SU-DHL-6 (cell line): ENCODE measurements at regions not wholly inside any gene's neighbourhood (a gene's known extent, or its start where the extent isn't known, plus 50 kb on each side); places are given as distances from the start of the nearest gene placed in this dataset.

Experiments
- H2AFZ ChIP-seq: fragments of 200-600 bp; sonication (generic); 2 replicates; pipeline ENCODE4 v1.6.1; 2014; ENCODE audit warnings: low read depth, mild to moderate bottlenecking, moderate library complexity, mixed read lengths, antibody characterized with exemption, low read length; ENCODE audit not compliant: severe bottlenecking
- H3F3A ChIP-seq: fragments of 200-600 bp; shearing (Covaris generic); 2 replicates; pipeline ENCODE4 v1.6.0; 2016; ENCODE audit warnings: antibody characterized with exemption, mild to moderate bottlenecking; ENCODE audit not compliant: insufficient read depth
- H3K27ac ChIP-seq: fragments of 200-600 bp; sonication (generic); 2 replicates; pipeline ENCODE4 v1.5.1; 2016; ENCODE audit warnings: low read depth, mild to moderate bottlenecking, low read length, moderate library complexity, mixed read lengths
- H3K27me3 ChIP-seq: fragments of 200-600 bp; sonication (generic), shearing (Covaris generic); 2 replicates; pipeline ENCODE4 v1.6.0; 2014; ENCODE audit warnings: mild to moderate bottlenecking, low read length
- H3K36me3 ChIP-seq: fragments of 200-600 bp; sonication (generic); 2 replicates; pipeline ENCODE4 v1.6.1; 2014; ENCODE audit warnings: mild to moderate bottlenecking, low read length, mixed read lengths
- H3K4me2 ChIP-seq: fragments of 300-600, 200-600 bp; shearing (Covaris generic), sonication (generic); 2 replicates; pipeline ENCODE4 v1.6.0; 2014; ENCODE audit warnings: low read length, low read depth, mild to moderate bottlenecking; ENCODE audit not compliant: poor library complexity, severe bottlenecking
- H3K4me3 ChIP-seq: fragments of 200-600 bp; sonication (generic); 2 replicates; pipeline ENCODE4 v1.5.1; 2014; ENCODE audit warnings: antibody characterized with exemption, low read length, mild to moderate bottlenecking, mixed read lengths; ENCODE audit not compliant: insufficient read depth, poor library complexity, severe bottlenecking
- H3K79me2 ChIP-seq: fragments of 200-600 bp; sonication (generic); 2 replicates; pipeline ENCODE4 v1.6.1; 2014; ENCODE audit warnings: mild to moderate bottlenecking, low read length, moderate library complexity; ENCODE audit not compliant: insufficient read depth
- H3K9ac ChIP-seq: fragments of 200-600 bp; sonication (generic); 2 replicates; pipeline ENCODE4 v1.7.0; 2014; ENCODE audit warnings: mild to moderate bottlenecking, low read length
- H3K9me2 ChIP-seq: fragments of 200-600 bp; sonication (generic); replicated peaks from 2 replicates; pipeline ENCODE4 v1.6.1; 2014; ENCODE audit warnings: low read length; ENCODE audit not compliant: insufficient read depth
- H3K9me3 ChIP-seq: fragments of 200-600 bp; sonication (generic); 2 replicates; pipeline ENCODE4 v1.6.1; 2014; ENCODE audit warnings: low read length, mixed read lengths; ENCODE audit not compliant: insufficient read depth
- H4K20me1 ChIP-seq: fragments of 200-600 bp; sonication (generic); 2 replicates; pipeline ENCODE4 v1.6.1; 2014; ENCODE audit warnings: low read depth, mild to moderate bottlenecking, antibody characterized with exemption, low read length, moderate library complexity, mixed read lengths
- EZH2phosphoT487 ChIP-seq: fragments of 200-600 bp; sonication (generic), shearing (Covaris generic); conservative IDR thresholded peaks from 2 replicates; pipeline ENCODE4 v1.6.1; 2018; ENCODE audit warnings: mild to moderate bottlenecking, antibody characterized with exemption, low read length, moderate library complexity, mixed read lengths
- TF ChIP-seq, protein P1 (sequence below): fragments of 200-600 bp; sonication (generic); IDR thresholded peaks from one replicate; pipeline ENCODE4 v1.5.1; 2017; ENCODE audit warnings: antibody characterized with exemption, mild to moderate bottlenecking, low read length, moderate library complexity; ENCODE audit not compliant: insufficient read depth, poor library complexity, severe bottlenecking

DNA sequence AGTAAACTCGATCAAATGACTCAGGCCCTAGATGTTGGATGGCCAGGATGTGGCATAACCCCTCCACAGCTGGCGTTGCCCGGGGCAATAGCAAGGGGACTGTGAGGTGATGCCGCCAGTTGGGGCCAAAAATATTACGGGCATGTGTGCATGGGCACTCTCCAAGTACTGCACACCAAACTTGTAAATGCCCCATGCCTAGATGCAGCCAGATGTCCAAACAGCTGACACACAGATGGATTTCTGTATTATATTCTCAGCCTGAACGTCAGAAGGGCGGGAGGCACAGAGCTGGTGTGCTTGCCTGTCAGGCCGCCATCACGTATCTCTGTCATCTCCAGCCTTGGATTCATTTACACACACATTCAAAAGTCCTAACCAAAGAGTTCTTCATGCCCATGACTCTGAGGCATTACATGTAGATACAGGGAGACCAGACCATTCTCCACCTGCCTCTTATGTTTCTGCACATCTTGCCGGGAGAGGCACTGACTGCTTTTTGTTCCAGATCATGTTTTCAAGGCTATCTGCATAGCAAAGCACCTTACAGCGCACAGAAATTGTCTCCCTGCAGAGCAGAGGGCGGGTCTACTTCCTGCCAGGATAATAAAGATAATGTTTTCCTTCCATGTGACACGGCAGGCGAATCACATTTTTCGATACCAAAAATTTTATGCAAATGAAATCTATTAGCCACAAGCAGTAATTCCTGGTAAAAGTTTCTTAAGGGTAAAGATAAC is 200.9 kb upstream of the ADAMTS16 start:
- Histone ChIP-seq H2AFZ (no peak overlapping the region), H3K9me3 (no peaks in the 10 kb centered on the region), H3K4me3 (no peak overlapping the region), H3F3A (no peaks in the 10 kb centered on the region), H3K27ac (no peak overlapping the region), H3K79me2 (no peaks in the 10 kb centered on the region), H3K9me2 (no peaks in the 10 kb centered on the region), H3K9ac (no peak overlapping the region), H3K27me3 (no peaks in the 10 kb centered on the region), H4K20me1 (no peaks in the 10 kb centered on the region), H3K36me3 (no peaks in the 10 kb centered on the region), H3K4me2 (no peak overlapping the region)
- TF ChIP-seq, protein P1, sequence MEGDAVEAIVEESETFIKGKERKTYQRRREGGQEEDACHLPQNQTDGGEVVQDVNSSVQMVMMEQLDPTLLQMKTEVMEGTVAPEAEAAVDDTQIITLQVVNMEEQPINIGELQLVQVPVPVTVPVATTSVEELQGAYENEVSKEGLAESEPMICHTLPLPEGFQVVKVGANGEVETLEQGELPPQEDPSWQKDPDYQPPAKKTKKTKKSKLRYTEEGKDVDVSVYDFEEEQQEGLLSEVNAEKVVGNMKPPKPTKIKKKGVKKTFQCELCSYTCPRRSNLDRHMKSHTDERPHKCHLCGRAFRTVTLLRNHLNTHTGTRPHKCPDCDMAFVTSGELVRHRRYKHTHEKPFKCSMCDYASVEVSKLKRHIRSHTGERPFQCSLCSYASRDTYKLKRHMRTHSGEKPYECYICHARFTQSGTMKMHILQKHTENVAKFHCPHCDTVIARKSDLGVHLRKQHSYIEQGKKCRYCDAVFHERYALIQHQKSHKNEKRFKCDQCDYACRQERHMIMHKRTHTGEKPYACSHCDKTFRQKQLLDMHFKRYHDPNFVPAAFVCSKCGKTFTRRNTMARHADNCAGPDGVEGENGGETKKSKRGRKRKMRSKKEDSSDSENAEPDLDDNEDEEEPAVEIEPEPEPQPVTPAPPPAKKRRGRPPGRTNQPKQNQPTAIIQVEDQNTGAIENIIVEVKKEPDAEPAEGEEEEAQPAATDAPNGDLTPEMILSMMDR: no peak
- no peak for TF ChIP-seq EZH2phosphoT487

DNA sequence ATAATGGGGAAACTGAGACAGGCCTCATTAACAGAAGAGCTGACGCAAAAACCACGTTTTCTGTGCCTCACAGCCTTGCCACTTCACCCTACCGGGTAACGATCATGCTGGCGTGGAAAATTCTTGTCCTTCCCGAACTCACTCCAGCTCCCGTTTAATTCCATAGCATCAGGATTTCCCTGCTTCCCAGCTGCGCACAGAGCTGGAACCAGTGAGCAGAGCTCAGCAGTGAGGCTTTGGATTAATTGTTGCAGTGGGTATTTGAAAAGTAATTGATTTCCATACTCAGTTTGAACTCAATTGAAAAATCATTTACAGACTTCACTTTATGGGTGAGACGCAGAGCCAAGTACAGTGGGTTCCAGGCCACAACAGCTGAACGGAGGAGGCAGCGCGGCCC is 199.0 kb upstream of the ADAMTS16 start:
- H3K4me2 ChIP-seq: no peak overlapping the region
- H3K27me3 ChIP-seq: no peaks in the 10 kb centered on the region
- no peak overlapping the region for H3K9ac ChIP-seq
- no peaks in the 10 kb centered on the region for H3K79me2 ChIP-seq
- no peak overlapping the region for H3K27ac ChIP-seq
- no peak overlapping the region for H2AFZ ChIP-seq
- no peaks in the 10 kb centered on the region for H3K9me2 ChIP-seq
- H3F3A ChIP-seq: no peaks in the 10 kb centered on the region
- H3K36me3 ChIP-seq: no peaks in the 10 kb centered on the region
- H3K4me3 ChIP-seq: no peak overlapping the region
- H4K20me1 ChIP-seq: no peaks in the 10 kb centered on the region
- TF ChIP-seq EZH2phosphoT487: no peak
- TF ChIP-seq, protein P1: no peak
- no peaks in the 10 kb centered on the region for H3K9me3 ChIP-seq

DNA sequence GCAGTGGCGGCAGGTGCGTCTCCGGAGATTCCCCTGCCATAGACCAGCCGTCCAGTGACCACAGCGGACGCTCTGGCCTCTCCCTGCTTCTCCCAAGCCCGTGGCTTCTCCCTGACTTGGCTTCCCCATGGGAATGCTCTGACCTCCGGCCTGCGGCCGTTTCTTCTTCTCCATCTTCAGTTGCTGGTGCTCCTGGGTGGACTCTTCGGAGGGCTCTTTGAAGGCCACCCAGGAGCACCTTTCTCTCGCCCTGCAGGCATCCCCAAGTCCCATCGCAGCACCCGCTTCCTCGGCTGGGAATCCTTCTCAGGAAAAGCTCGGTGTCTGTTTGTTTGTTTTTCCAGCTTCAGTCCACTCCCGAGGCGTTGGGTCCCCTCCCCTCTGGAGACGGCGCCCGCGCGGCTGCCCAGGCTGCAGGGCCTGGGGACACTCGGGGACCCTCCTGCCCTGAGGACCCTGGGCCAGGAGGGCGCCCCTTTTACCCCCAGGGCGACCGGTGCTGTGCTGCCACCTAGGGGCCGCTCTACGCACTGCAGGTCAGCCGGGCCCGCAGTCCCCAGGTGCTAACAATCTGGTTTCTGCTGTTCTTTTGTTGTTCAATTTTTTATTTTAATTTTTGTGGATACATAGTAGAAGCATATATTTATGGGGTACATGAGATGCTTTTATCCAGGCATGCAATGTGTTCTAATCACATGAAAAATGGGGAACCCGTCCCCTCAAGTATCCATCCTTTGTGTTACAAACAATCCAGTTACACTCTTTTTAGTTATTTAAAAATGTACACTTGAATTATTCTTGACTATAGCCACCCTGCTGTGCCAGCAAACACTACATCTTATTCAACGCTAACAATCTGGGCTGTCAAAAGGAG is 197.9 kb upstream of the ADAMTS16 start:
- H3K27ac ChIP-seq: no peak overlapping the region
- H3F3A ChIP-seq: no peaks in the 10 kb centered on the region
- no peak overlapping the region for H3K4me3 ChIP-seq
- no peaks in the 10 kb centered on the region for H3K9me2 ChIP-seq
- H3K9ac ChIP-seq: no peak overlapping the region
- H3K27me3 ChIP-seq: no peaks in the 10 kb centered on the region
- no peak for TF ChIP-seq EZH2phosphoT487
- TF ChIP-seq, protein P1: peak; percentile 95
- H3K9me3 ChIP-seq: no peaks in the 10 kb centered on the region
- H3K4me2 ChIP-seq: no peak overlapping the region
- no peaks in the 10 kb centered on the region for H3K36me3 ChIP-seq
- no peaks in the 10 kb centered on the region for H3K79me2 ChIP-seq
- H2AFZ ChIP-seq: no peak overlapping the region
- no peaks in the 10 kb centered on the region for H4K20me1 ChIP-seq
